H1 (cell line): ENCODE measurements at regions not wholly inside any gene's neighbourhood (a gene's known extent, or its start where the extent isn't known, plus 50 kb on each side); places are given as distances from the start of the nearest gene placed in this dataset.

Experiments
- ATF2 ChIP-seq: IDR thresholded peaks from 2 replicates; pipeline ENCODE4 v1.6.1; 2012; ENCODE audit warnings: low read length, inconsistent platforms
- CEBPB ChIP-seq: IDR thresholded peaks from 2 replicates; pipeline ENCODE4 v1.6.1; 2012; ENCODE audit warnings: low read depth, low read length
- CHD7 ChIP-seq: fragments of 300-600 bp; sonication (generic); IDR thresholded peaks from 2 replicates; pipeline ENCODE4 v1.7.1; 2012; ENCODE audit warnings: low read length, moderate library complexity, mild to moderate bottlenecking, inconsistent platforms; ENCODE audit not compliant: insufficient replicate concordance
- CTCF ChIP-seq, 3 experiments: IDR thresholded peaks; 1 replicate in 2 of 3; 2 replicates in 1 of 3; pipeline versions ENCODE4 v1.5.1 to v1.6.1; 2011; ENCODE audit warnings: low read length in 3 of 3, mild to moderate bottlenecking in 3 of 3, inconsistent platforms in 2 of 3, low read depth in 1 of 3, moderate library complexity in 1 of 3; ENCODE audit not compliant: insufficient read depth in 1 of 3; ENCODE audit errors: control extremely low read depth in 1 of 3
- EP300 ChIP-seq, 2 experiments: IDR thresholded peaks; 1 replicate in 1 of 2; 2 replicates in 1 of 2; pipeline ENCODE4 v1.6.1; 2011 to 2012; ENCODE audit warnings: low read depth in 2 of 2, low read length in 2 of 2, mild to moderate bottlenecking in 2 of 2, borderline replicate concordance in 1 of 2, inconsistent platforms in 1 of 2, moderate library complexity in 1 of 2
- EZH2 ChIP-seq: fragments of 200-600 bp; sonication (generic); IDR thresholded peaks from 2 replicates; pipeline ENCODE4 v1.7.1; 2012; ENCODE audit warnings: low read depth, mild to moderate bottlenecking, moderate library complexity, low read length, inconsistent platforms; ENCODE audit not compliant: severe bottlenecking
- HDAC6 ChIP-seq: IDR thresholded peaks from one replicate; pipeline ENCODE4 v1.7.1; 2012; ENCODE audit warnings: low read depth, mild to moderate bottlenecking, inconsistent platforms, low read length, moderate library complexity
- MAX ChIP-seq: IDR thresholded peaks from 2 replicates; pipeline ENCODE4 v1.6.1; 2012; ENCODE audit warnings: inconsistent platforms
- NANOG ChIP-seq: IDR thresholded peaks from 2 replicates; pipeline ENCODE4 v1.6.1; 2011; ENCODE audit warnings: low read length, low read depth, mild to moderate bottlenecking, inconsistent platforms; ENCODE audit not compliant: insufficient read depth, poor library complexity, severe bottlenecking
- POLR2A ChIP-seq, 2 experiments: IDR thresholded peaks; 1 replicate in 1 of 2; 2 replicates in 1 of 2; pipeline ENCODE4 v1.6.1; 2011; ENCODE audit warnings: low read depth in 2 of 2, low read length in 2 of 2, mild to moderate bottlenecking in 2 of 2; ENCODE audit errors: control extremely low read depth in 1 of 2
- POLR2AphosphoS5 ChIP-seq: IDR thresholded peaks from 2 replicates; pipeline ENCODE4 v1.6.1; 2011; ENCODE audit warnings: low read depth, low read length
- SIN3A ChIP-seq, 2 experiments: IDR thresholded peaks in 1 of 2; conservative IDR thresholded peaks in 1 of 2; 2 replicates each; pipeline ENCODE4 v1.6.1; 2011 to 2012; ENCODE audit warnings: low read length in 2 of 2, improper control_type of control experiment in 1 of 2, low read depth in 1 of 2, mild to moderate bottlenecking in 1 of 2
- YY1 ChIP-seq: IDR thresholded peaks from 2 replicates; pipeline ENCODE4 v1.6.1; 2011; ENCODE audit warnings: low read depth, mild to moderate bottlenecking, low read length

GRCh38 chr5:4674166-4674565, 466.0 kb upstream of the ADAMTS16 start:
- no peak for TF ChIP-seq CTCF (IDR thresholded peaks at IDR 0.05; ENCODE audit: control extremely low read depth in 1 of 3, insufficient read depth in 1 of 3, low read depth in 1 of 3, low read length in 3 of 3)
- no peak for TF ChIP-seq POLR2A (IDR thresholded peaks at IDR 0.05; ENCODE audit: control extremely low read depth in 1 of 2, low read depth in 2 of 2, low read length in 2 of 2)
- TF ChIP-seq CEBPB = no peak
- no peak for TF ChIP-seq MAX
- no peak for TF ChIP-seq EP300 (IDR thresholded peaks at IDR 0.05; ENCODE audit: borderline replicate concordance in 1 of 2, low read depth in 2 of 2, low read length in 2 of 2)
- TF ChIP-seq SIN3A (conservative IDR thresholded peaks at IDR 0.05 in 1 of 2, IDR thresholded peaks at IDR 0.05 in 1 of 2; ENCODE audit: low read depth in 1 of 2, low read length in 2 of 2) = no peak
- no peak for TF ChIP-seq YY1
- no peak for TF ChIP-seq POLR2AphosphoS5
- no peak for TF ChIP-seq EZH2
- no peak for TF ChIP-seq HDAC6
- no peak for TF ChIP-seq NANOG
- TF ChIP-seq CHD7 = no peak
- no peak for TF ChIP-seq ATF2
